Duodenal mucosa (tissue), 2 donors: ENCODE measurements at regions not wholly inside any gene's neighbourhood (a gene's known extent, or its start where the extent isn't known, plus 50 kb on each side); places are given as distances from the start of the nearest gene placed in this dataset.

Source experiments
- H3K27ac ChIP-seq: one replicate; pipeline ENCODE4 v1.7.0; 2013; ENCODE audit warnings: low read depth, low read length
- H3K27me3 ChIP-seq, 2 donors: one replicate each; pipeline ENCODE4 v1.7.0; 2013; ENCODE audit warnings: low read length in 2 of 2, control low read depth in 1 of 2; ENCODE audit not compliant: insufficient read depth in 2 of 2, control insufficient read depth in 1 of 2
- H3K36me3 ChIP-seq, 2 donors: one replicate each; pipeline ENCODE4 v1.7.0; 2013; ENCODE audit warnings: low read length in 2 of 2, control low read depth in 1 of 2; ENCODE audit not compliant: insufficient read depth in 2 of 2, control insufficient read depth in 1 of 2
- H3K4me1 ChIP-seq, 2 donors: one replicate each; pipeline ENCODE4 v1.7.0; 2013; ENCODE audit warnings: low read length in 2 of 2, control low read depth in 1 of 2; ENCODE audit not compliant: insufficient read depth in 2 of 2, control insufficient read depth in 1 of 2
- H3K4me3 ChIP-seq, 2 donors: one replicate each; pipeline ENCODE4 v1.7.0; 2013; ENCODE audit warnings: low read length in 2 of 2, low read depth in 1 of 2
- H3K9ac ChIP-seq, 2 donors: one replicate each; pipeline ENCODE4 v1.7.0; 2013; ENCODE audit warnings: low read length in 2 of 2, low read depth in 1 of 2
- H3K9me3 ChIP-seq, 2 donors: one replicate each; pipeline ENCODE4 v1.7.0; 2013; ENCODE audit warnings: low read length in 2 of 2, control low read depth in 1 of 2; ENCODE audit not compliant: control insufficient read depth in 1 of 2

DNA sequence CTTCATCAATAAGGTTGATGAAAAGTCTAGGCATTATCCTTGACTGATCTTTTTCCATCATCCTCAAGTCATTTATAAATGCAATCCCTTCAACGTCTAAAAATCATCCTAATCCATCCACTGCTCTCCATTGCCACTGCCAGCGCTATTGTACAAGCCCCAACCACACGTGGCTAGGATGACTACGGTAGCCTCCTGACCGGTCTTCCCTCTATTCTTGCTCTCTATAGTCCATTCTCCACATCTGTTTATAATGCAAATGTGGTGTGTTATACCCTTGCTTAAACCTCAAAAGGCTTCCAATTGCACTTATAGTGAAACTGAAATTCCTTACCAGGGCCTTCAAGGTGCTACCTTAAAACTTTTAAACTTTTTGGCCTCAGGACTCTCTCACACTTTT is 410.6 kb upstream of the ADAMTS9 start:
- H3K27ac ChIP-seq: no peak overlapping the region
- H3K9ac ChIP-seq: no peak overlapping the region
- H3K4me3 ChIP-seq: no peak overlapping the region
- no peaks in the 10 kb centered on the region for H3K9me3 ChIP-seq
- H3K36me3 ChIP-seq: no peaks in the 10 kb centered on the region
- no peaks in the 10 kb centered on the region for H3K4me1 ChIP-seq
- H3K27me3 ChIP-seq: no peaks in the 10 kb centered on the region

DNA sequence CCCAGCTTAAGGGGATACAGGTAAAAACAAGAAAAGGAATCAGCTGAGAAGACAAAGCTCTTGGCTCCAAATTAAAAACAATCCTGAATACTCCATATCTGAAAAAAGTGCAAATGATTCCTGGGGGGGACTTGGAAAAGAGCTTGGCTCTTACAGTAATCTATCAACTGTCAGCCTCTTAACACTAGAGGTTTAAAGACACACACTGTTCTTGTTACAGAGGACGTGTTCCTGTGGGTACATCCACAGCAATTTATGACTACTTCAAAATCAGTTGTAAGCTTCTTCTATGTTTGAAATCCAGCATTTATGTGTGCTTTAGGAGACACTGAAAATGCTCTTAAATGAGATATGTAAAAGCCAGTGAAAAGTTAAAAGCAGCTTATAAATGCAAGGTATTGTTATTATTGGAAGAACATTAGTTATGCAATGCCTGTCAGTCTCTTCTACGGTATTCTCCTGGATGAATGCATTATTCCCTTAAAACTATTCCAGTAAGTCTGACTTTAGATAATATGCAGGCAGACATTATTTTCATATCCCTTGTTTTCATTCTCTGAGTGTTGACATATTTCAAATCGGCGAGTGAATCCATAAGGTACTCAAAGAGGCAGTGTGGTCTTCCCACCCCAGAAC is 408.4 kb upstream of the ADAMTS9 start:
- Histone ChIP-seq H3K9me3 (no peaks in the 10 kb centered on the region), H3K4me3 (no peak overlapping the region), H3K36me3 (no peaks in the 10 kb centered on the region), H3K27me3 (no peaks in the 10 kb centered on the region), H3K9ac (no peak overlapping the region), H3K27ac (no peak overlapping the region), H3K4me1 (no peaks in the 10 kb centered on the region)

DNA sequence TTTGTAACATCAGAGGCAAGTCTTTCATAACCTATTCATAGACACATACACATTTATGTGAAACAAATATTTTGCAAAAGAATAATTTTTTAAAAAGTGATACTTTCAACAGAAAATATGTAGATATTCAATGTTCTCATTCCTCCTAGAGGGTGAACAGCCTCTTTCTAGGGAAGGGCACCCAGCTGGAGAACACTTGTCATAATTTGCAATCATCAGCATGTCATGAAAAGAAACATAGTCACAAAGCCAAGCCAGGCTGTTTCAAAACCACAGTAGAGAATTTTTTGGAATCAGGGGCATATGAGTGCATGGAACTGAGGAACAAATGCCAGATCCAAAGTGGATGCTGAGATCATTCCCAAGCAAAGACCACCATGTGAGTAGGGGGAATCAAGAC is 406.9 kb upstream of the ADAMTS9 start:
- H3K27me3 ChIP-seq: no peaks in the 10 kb centered on the region
- H3K9ac ChIP-seq: no peak overlapping the region

DNA sequence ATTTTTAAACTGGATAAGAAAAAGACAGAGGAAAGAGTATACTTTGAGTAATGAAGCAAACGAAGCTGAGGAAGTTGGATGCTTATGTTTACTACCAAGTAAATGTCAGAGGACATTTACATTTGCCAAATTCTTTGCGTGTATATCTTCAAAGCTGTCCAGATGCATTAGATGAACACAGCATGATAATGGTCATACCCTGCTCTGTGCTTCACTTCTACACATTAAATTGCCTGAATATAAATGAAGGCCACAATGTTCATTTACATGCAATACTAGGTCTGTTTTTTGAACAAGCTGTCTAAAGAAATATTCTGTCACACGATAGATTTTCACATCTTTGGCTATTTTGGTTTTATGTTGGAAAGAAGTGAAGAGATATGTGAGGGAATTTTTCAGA is 405.8 kb upstream of the ADAMTS9 start:
- Histone ChIP-seq H3K36me3 (no peaks in the 10 kb centered on the region), H3K27me3 (no peaks in the 10 kb centered on the region), H3K9me3 (no peaks in the 10 kb centered on the region), H3K4me1 (no peaks in the 10 kb centered on the region), H3K9ac (no peak overlapping the region), H3K27ac (no peak overlapping the region), H3K4me3 (no peak overlapping the region)

More for the DNA sequence above, 406.9 kb upstream of the ADAMTS9 start:
- Histone ChIP-seq H3K4me3 (no peak overlapping the region), H3K9me3 (no peaks in the 10 kb centered on the region), H3K27ac (no peak overlapping the region), H3K4me1 (no peaks in the 10 kb centered on the region), H3K36me3 (no peaks in the 10 kb centered on the region)

DNA sequence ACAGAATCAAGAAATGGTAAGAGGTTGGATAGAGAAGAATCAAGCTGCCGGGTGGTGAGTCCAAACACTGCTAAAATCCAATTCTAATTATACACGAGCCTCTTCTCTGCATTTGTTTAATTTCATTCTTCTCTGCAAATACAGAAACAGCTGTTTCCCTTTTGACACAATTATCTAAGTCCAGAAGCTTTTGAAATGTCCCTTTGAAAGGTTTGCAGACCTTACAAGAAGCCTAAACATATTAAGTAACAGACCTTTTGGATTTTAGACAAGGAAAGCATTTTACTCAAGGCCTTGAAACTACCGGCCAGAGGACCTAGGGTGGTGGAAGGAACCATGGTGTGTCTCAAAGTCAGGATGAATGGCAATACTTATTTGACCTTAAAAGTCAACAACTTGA is 403.8 kb upstream of the ADAMTS9 start:
- Histone ChIP-seq H3K36me3 (no peaks in the 10 kb centered on the region), H3K4me1 (no peaks in the 10 kb centered on the region), H3K27me3 (no peaks in the 10 kb centered on the region), H3K4me3 (no peak overlapping the region), H3K9me3 (no peaks in the 10 kb centered on the region), H3K9ac (no peak overlapping the region), H3K27ac (no peak overlapping the region)

DNA sequence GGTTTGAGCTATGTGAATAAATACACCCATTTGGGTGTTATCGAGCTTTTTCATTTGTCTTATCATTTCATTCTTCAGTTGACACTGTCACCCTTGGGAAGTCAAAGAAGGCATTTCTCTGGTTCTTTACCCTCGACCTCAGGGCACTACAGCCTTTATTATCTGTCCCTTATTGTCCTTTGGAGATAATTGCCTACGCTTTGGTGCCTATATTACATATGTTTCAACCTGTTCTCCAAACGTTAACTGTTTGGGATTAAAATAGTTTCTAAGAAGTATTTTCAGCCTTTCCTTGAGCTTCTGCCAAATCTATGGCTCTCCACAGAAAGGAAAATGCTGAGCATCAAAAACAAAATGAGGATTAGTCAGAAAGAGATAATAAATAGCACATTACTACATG is 395.4 kb upstream of the ADAMTS9 start:
- no peaks in the 10 kb centered on the region for H3K36me3 ChIP-seq
- H3K4me3 ChIP-seq: no peak overlapping the region
- H3K4me1 ChIP-seq: no peaks in the 10 kb centered on the region
- H3K27me3 ChIP-seq: no peaks in the 10 kb centered on the region
- H3K27ac ChIP-seq: no peak overlapping the region
- H3K9ac ChIP-seq: no peak overlapping the region
- H3K9me3 ChIP-seq: no peaks in the 10 kb centered on the region

DNA sequence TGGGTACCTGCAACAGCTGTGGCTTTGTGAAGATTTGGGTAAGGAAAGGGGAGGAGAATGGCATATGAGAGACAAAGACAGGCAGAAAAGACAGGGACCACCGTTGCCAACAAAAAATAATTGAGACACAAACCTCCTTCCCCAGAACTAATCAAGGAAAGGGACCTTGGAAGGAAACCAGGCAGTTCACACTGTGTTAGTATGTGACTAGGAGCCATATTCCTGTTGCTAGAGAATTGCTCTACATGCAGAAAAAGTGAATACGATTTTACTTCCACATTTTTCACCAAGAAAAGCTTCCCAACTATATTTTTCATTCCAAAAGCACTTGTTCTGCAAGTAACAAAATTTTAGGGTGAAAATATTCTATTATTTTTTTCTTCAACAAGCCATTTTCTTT is 393.7 kb upstream of the ADAMTS9 start:
- H3K9me3 ChIP-seq: no peaks in the 10 kb centered on the region
- H3K27ac ChIP-seq: no peak overlapping the region
- no peak overlapping the region for H3K9ac ChIP-seq
- no peaks in the 10 kb centered on the region for H3K36me3 ChIP-seq
- H3K4me3 ChIP-seq: no peak overlapping the region
- no peaks in the 10 kb centered on the region for H3K27me3 ChIP-seq
- H3K4me1 ChIP-seq: no peaks in the 10 kb centered on the region

DNA sequence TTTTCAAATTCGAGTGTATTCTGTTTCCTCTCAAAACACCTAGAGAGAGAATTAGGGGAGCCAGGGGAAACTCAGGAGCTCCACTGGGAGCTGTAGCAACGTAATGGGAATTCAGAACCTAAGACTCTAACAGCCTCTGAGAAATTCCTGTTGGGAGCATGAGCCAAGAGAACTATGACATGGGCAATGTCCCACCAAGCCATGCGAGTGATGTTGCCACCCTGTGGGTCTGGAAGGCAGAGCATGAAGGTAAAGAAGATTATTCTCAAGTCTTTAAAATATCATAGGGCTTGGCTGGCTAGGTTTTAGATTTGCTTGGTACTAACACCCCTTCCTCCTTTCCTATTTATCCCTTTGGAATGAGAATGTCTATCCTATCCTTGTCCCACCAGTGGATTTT is 392.6 kb upstream of the ADAMTS9 start:
- Histone ChIP-seq H3K9me3 (no peaks in the 10 kb centered on the region), H3K36me3 (no peaks in the 10 kb centered on the region), H3K4me1 (no peaks in the 10 kb centered on the region), H3K4me3 (no peak overlapping the region), H3K9ac (no peak overlapping the region), H3K27ac (no peak overlapping the region), H3K27me3 (no peaks in the 10 kb centered on the region)

DNA sequence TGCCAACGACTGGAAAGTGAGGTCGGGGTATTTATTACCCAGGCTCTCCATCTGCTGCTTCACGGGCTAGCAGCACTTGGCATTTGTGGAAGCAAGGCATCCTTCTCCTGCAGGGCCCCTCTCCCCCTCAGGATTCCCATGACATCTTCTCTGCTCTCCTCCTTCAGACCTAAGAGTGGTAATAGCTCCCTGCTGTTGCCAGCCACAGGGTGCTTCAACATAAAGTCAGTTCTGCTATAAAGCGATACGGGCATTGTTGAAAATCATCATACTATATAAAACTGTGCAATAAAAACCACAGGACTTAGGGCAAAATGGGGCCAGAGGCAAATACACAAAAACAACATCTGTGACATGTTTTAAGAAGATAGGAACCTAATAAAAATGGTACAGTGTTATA is 391.8 kb upstream of the ADAMTS9 start:
- no peak overlapping the region for H3K27ac ChIP-seq
- H3K9ac ChIP-seq: no peak overlapping the region
- no peaks in the 10 kb centered on the region for H3K27me3 ChIP-seq
- H3K9me3 ChIP-seq: no peaks in the 10 kb centered on the region
- H3K36me3 ChIP-seq: no peaks in the 10 kb centered on the region
- H3K4me1 ChIP-seq: no peaks in the 10 kb centered on the region
- H3K4me3 ChIP-seq: no peak overlapping the region

DNA sequence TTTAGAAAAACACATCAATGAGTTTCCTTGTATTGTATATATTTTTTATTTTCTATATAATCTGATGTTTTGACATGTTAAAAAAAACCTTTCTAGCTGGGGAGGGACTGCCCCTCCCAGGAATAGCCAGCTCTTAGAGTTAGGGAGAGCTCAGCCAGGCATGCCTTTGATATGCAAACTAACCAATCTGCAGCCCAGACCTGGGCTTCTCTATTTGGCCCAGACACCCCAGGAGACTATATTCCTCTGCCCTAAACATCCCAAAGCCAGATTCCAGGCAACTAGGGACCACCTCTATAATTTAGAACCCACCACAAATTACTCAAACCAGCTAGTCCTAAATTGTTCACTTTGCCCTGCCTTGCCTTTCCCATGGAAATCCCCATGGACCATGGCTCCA is 390.9 kb upstream of the ADAMTS9 start:
- Histone ChIP-seq H3K4me1 (no peaks in the 10 kb centered on the region), H3K9me3 (no peaks in the 10 kb centered on the region), H3K27me3 (no peaks in the 10 kb centered on the region), H3K27ac (no peak overlapping the region), H3K36me3 (no peaks in the 10 kb centered on the region), H3K4me3 (no peak overlapping the region), H3K9ac (no peak overlapping the region)

DNA sequence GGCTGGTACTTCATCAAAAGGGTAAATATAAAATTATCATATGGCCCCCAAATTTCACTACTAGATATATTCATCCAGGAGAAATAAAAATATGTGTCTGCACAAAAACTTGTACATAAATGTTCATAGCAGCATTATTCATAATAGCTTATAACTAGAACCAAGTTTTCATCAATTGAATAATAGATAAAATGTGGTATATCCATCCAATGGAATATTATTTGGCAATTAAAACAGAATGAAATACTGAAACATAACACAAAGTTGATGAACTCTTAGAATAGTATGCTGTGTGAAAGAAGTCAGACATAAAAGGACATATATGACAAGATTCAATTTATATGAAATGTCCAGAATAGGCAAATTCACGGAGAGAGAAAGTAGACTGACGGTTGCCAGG is 389.3 kb upstream of the ADAMTS9 start:
- no peaks in the 10 kb centered on the region for H3K9me3 ChIP-seq
- H3K36me3 ChIP-seq: no peaks in the 10 kb centered on the region
- H3K4me1 ChIP-seq: no peaks in the 10 kb centered on the region
- no peak overlapping the region for H3K4me3 ChIP-seq
- no peak overlapping the region for H3K9ac ChIP-seq
- no peak overlapping the region for H3K27ac ChIP-seq
- H3K27me3 ChIP-seq: no peaks in the 10 kb centered on the region
